ENCODE measurements at regions not wholly inside any gene's neighbourhood (a gene's known extent, or its start where the extent isn't known, plus 50 kb on each side); places are given as distances from the start of the nearest gene placed in this dataset.

DNA sequence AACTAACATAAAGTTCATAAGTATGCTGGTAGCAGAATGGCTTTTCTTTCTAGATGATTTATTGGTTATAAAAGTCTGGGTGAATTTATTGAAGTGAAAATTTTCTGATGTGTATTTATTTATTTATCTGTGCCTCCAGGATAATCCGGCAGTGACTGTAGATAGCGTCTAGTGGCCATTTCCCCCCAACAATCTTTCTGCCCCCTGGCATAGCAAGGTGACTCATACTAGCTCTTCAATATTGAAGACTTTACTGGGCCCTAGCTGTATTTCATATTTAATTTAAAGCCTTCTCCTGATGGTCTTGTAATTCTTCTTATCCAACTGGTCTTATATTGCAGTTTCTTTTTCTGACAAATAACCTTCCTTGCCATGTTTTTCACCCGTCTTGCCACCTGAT lies 154.1 kb upstream of the SGK1 start:
- Histone ChIP-seq H3K27me3 (ENCODE audit: control insufficient read depth in 2 of 2, insufficient read depth in 2 of 2, low read length in 2 of 2) (no peaks in the 10 kb centered on the region), H4K20me1 (replicated peaks; ENCODE audit: control insufficient read depth, extremely low read depth, insufficient read depth, low read length) (no peaks in the 10 kb centered on the region), H3K4me1 (ENCODE audit: control insufficient read depth, extremely low read depth, insufficient read depth, low read length) (peaks cover 9% of the 10 kb centered on the region), H3K9me1 (replicated peaks; ENCODE audit: control insufficient read depth, extremely low read depth, insufficient read depth, low read length) (no peaks in the 10 kb centered on the region), H2AFZ (ENCODE audit: low read depth, low read length) (no peak overlapping the region), H3K4me2 (ENCODE audit: insufficient read depth, low read length) (no peak overlapping the region), H3K4me3 (replicated peaks in 1 of 3; ENCODE audit: insufficient read depth in 1 of 3, low read depth in 1 of 3, low read length in 3 of 3) (no peak overlapping the region), H3K9ac (replicated peaks; ENCODE audit: extremely low read depth, insufficient read depth, low read length) (no peak overlapping the region), H3K79me2 (ENCODE audit: control insufficient read depth, insufficient read depth, low read length) (no peaks in the 10 kb centered on the region), H3K9me3 (replicated peaks; ENCODE audit: control insufficient read depth, insufficient read depth, low read length) (no peaks in the 10 kb centered on the region), H3K36me3 (ENCODE audit: control insufficient read depth in 2 of 2, extremely low read depth in 1 of 2, insufficient read depth in 2 of 2, low read length in 2 of 2) (no peaks in the 10 kb centered on the region), H3K27ac (ENCODE audit: insufficient read depth, low read depth, low read length) (no peak overlapping the region)
- BruUV-seq (replicated peaks): no TSS peak
- DNase-seq (ENCODE audit: low read depth, low spot score): no peak
- intact Hi-C loops (cut with micrococcal nuclease) (no loop called here), dilution Hi-C loops (cut with MboI; ENCODE audit: extremely low pct_ligation_motif_present, low sequenced_read_pairs) (no loop called here)
- POLR2A ChIA-PET: no interaction called here
- CTCF ChIA-PET: no interaction called here
- FAIRE-seq: no peak
- TF ChIP-seq GATA2 (IDR thresholded peaks at IDR 0.05; ENCODE audit: insufficient read depth, insufficient read length, low read depth, low read length) (no peak), POLR2A (IDR thresholded peaks at IDR 0.05; ENCODE audit: low read depth, low read length) (no peak), JUN (IDR thresholded peaks at IDR 0.05; ENCODE audit: borderline replicate concordance, insufficient read depth, insufficient read length, low read depth) (no peak), POLR2AphosphoS5 (IDR thresholded peaks at IDR 0.05; ENCODE audit: insufficient read depth, low read depth, low read length) (no peak), FOS (IDR thresholded peaks at IDR 0.05; ENCODE audit: borderline replicate concordance, insufficient read depth, low read length) (no peak), MYC (IDR thresholded peaks at IDR 0.05; ENCODE audit: low read depth, low read length) (no peak), EZH2 (IDR thresholded peaks at IDR 0.05; ENCODE audit: borderline replicate concordance, low read depth, low read length, severe bottlenecking) (no peak)
- TF ChIP-seq, protein P1, sequence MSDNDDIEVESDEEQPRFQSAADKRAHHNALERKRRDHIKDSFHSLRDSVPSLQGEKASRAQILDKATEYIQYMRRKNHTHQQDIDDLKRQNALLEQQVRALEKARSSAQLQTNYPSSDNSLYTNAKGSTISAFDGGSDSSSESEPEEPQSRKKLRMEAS (IDR thresholded peaks at IDR 0.05; ENCODE audit: insufficient read depth, insufficient read length): no peak
- TF ChIP-seq, protein P2, sequence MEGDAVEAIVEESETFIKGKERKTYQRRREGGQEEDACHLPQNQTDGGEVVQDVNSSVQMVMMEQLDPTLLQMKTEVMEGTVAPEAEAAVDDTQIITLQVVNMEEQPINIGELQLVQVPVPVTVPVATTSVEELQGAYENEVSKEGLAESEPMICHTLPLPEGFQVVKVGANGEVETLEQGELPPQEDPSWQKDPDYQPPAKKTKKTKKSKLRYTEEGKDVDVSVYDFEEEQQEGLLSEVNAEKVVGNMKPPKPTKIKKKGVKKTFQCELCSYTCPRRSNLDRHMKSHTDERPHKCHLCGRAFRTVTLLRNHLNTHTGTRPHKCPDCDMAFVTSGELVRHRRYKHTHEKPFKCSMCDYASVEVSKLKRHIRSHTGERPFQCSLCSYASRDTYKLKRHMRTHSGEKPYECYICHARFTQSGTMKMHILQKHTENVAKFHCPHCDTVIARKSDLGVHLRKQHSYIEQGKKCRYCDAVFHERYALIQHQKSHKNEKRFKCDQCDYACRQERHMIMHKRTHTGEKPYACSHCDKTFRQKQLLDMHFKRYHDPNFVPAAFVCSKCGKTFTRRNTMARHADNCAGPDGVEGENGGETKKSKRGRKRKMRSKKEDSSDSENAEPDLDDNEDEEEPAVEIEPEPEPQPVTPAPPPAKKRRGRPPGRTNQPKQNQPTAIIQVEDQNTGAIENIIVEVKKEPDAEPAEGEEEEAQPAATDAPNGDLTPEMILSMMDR (IDR thresholded peaks at IDR 0.05; ENCODE audit: extremely low read depth in 1 of 2, insufficient read depth in 1 of 2, low read depth in 1 of 2, low read length in 2 of 2): no peak

All from endothelial cell of umbilical vein (primary cell).